HG03095 (cell line): ENCODE measurements at regions not wholly inside any gene's neighbourhood (a gene's known extent, or its start where the extent isn't known, plus 50 kb on each side); places are given as distances from the start of the nearest gene placed in this dataset.

Experiments
- ATAC-seq: cut with Tn5 transposase; IDR thresholded peaks from one replicate; pipeline ENCODE4 v1.9.1; 2021; ENCODE audit warnings: moderate library complexity; ENCODE audit not compliant: unreplicated experiment

GRCh38 chr6:147621263-147621662 is 112.8 kb downstream of the SAMD5 start:
- no peak for ATAC-seq

- ATAC-seq, result no peak
Measured at GRCh38 chr6:147621961-147622360, 113.5 kb downstream of the SAMD5 start.

GRCh38 chr6:147624946-147625515 is 116.5 kb downstream of the SAMD5 start:
- ATAC-seq, result no peak

- no peak for ATAC-seq
Measured at GRCh38 chr6:147625946-147626345, 117.5 kb downstream of the SAMD5 start.

GRCh38 chr6:147627411-147627810 is 118.9 kb downstream of the SAMD5 start:
- no peak for ATAC-seq

- no peak for ATAC-seq
Measured at GRCh38 chr6:147633191-147633590, 124.7 kb downstream of the SAMD5 start.

GRCh38 chr6:147637620-147638195 is 129.2 kb downstream of the SAMD5 start:
- no peak for ATAC-seq

GRCh38 chr6:147639279-147639678 is 130.8 kb downstream of the SAMD5 start:
- ATAC-seq, result no peak

GRCh38 chr6:147640606-147641005 is 132.1 kb downstream of the SAMD5 start:
- no peak for ATAC-seq

- no peak for ATAC-seq
Measured at GRCh38 chr6:147641511-147641910, 133.0 kb downstream of the SAMD5 start.

- no peak for ATAC-seq
Measured at GRCh38 chr6:147642458-147642857, 134.0 kb downstream of the SAMD5 start.

GRCh38 chr6:147643341-147644200 is 135.1 kb downstream of the SAMD5 start:
- no peak for ATAC-seq

- ATAC-seq, result no peak
Measured at GRCh38 chr6:147648916-147649315, 140.4 kb downstream of the SAMD5 start.

GRCh38 chr6:147651249-147652063 is 143.0 kb downstream of the SAMD5 start:
- ATAC-seq, result no peak

GRCh38 chr6:147653631-147654030 is 145.1 kb downstream of the SAMD5 start:
- ATAC-seq, result no peak

- no peak for ATAC-seq
Measured at GRCh38 chr6:147654103-147654845, 145.8 kb downstream of the SAMD5 start.

GRCh38 chr6:147660334-147661311 is 152.1 kb downstream of the SAMD5 start:
- ATAC-seq, result no peak

- ATAC-seq, result no peak
Measured at GRCh38 chr6:147662646-147663045, 154.2 kb downstream of the SAMD5 start.

- no peak for ATAC-seq
Measured at GRCh38 chr6:147664092-147664491, 155.6 kb downstream of the SAMD5 start.
